CD14-positive monocyte (primary cell): ENCODE measurements at regions not wholly inside any gene's neighbourhood (a gene's known extent, or its start where the extent isn't known, plus 50 kb on each side); places are given as distances from the start of the nearest gene placed in this dataset.

Experiments
- DNase-seq, 3 donors: peaks; one replicate each; pipeline ENCODE4 v3.0.0-alpha.2; 2011 to 2022
- H2AFZ ChIP-seq: 2 replicates; pipeline ENCODE4 v1.6.0; 2012; ENCODE audit warnings: mild to moderate bottlenecking, low read depth, low read length, inconsistent platforms; ENCODE audit not compliant: insufficient read depth, poor library complexity, severe bottlenecking
- H3K27ac ChIP-seq, 2 donors: 1 replicate in 1 of 2; 2 replicates in 1 of 2; pipeline ENCODE4 v1.5.1; 2012 to 2013; ENCODE audit warnings: low read length in 2 of 2, control low read depth in 1 of 2, inconsistent platforms in 1 of 2, low read depth in 1 of 2, mild to moderate bottlenecking in 1 of 2
- H3K27me3 ChIP-seq, 2 donors: one replicate each; pipeline versions ENCODE4 v1.6.0 to v1.6.1; 2011 to 2013; ENCODE audit warnings: low read length in 2 of 2; ENCODE audit not compliant: control insufficient read depth in 2 of 2, insufficient read depth in 2 of 2
- H3K36me3 ChIP-seq, 2 donors: replicated peaks in 1 of 2; 1 replicate in 1 of 2; 2 replicates in 1 of 2; pipeline versions ENCODE4 v1.5.1 to v1.6.1; 2012 to 2013; ENCODE audit warnings: low read length in 2 of 2, control low read depth in 1 of 2, inconsistent platforms in 1 of 2, mild to moderate bottlenecking in 1 of 2; ENCODE audit not compliant: insufficient read depth in 2 of 2, control insufficient read depth in 1 of 2
- H3K4me1 ChIP-seq, 2 donors: 1 replicate in 1 of 2; 2 replicates in 1 of 2; pipeline versions ENCODE4 v1.5.1 to v1.6.1; 2012 to 2013; ENCODE audit warnings: low read length in 2 of 2, control low read depth in 1 of 2, inconsistent platforms in 1 of 2, mild to moderate bottlenecking in 1 of 2, moderate library complexity in 1 of 2; ENCODE audit not compliant: insufficient read depth in 2 of 2, control insufficient read depth in 1 of 2
- H3K4me2 ChIP-seq: replicated peaks from 2 replicates; pipeline ENCODE3; 2012; ENCODE audit warnings: low read length, moderate library complexity, mild to moderate bottlenecking; ENCODE audit not compliant: poor library complexity, severe bottlenecking; ENCODE audit errors: extremely low read depth
- H3K4me3 ChIP-seq, 3 experiments: fragments of 200-600 bp in 1 of 3; sonication (generic) in 1 of 3; replicated peaks in 1 of 3; 1 replicate in 2 of 3; 2 replicates in 1 of 3; pipeline ENCODE4 v1.5.1; 2011 to 2013; ENCODE audit warnings: low read length in 3 of 3, mild to moderate bottlenecking in 3 of 3, control low read depth in 2 of 3, low read depth in 2 of 3, inconsistent platforms in 1 of 3, moderate library complexity in 1 of 3
- H3K79me2 ChIP-seq: 2 replicates; pipeline ENCODE4 v1.6.0; 2012; ENCODE audit warnings: mild to moderate bottlenecking, control low read depth, inconsistent platforms, low read length, moderate library complexity; ENCODE audit not compliant: insufficient read depth
- H3K9ac ChIP-seq: 2 replicates; pipeline ENCODE4 v1.6.0; 2017; ENCODE audit warnings: low read length, mild to moderate bottlenecking; ENCODE audit not compliant: insufficient read depth, poor library complexity, severe bottlenecking
- H3K9me3 ChIP-seq, 2 donors: replicated peaks in 1 of 2; 1 replicate in 1 of 2; 2 replicates in 1 of 2; pipeline versions ENCODE4 v1.5.1 to v1.6.1; 2012 to 2013; ENCODE audit warnings: low read length in 2 of 2, control low read depth in 1 of 2; ENCODE audit not compliant: control insufficient read depth in 1 of 2, insufficient read depth in 1 of 2
- H4K20me1 ChIP-seq: 2 replicates; pipeline ENCODE4 v1.6.0; 2012; ENCODE audit warnings: mild to moderate bottlenecking, low read length, control low read depth, moderate library complexity; ENCODE audit not compliant: insufficient read depth
- H3K27ac Mint-ChIP-seq, 7 donors: one replicate each; pipeline ENCODE4 v1.8.0; 2020; ENCODE audit warnings: mild to moderate bottlenecking in 7 of 7, mixed read lengths in 7 of 7, moderate library complexity in 6 of 7, inconsistent platforms in 2 of 7
- H3K27me3 Mint-ChIP-seq, 3 donors: one replicate each; pipeline ENCODE4 v1.8.0; 2021 to 2022; ENCODE audit warnings: low read depth in 3 of 3, mild to moderate bottlenecking in 3 of 3, mixed read lengths in 3 of 3, moderate library complexity in 3 of 3, inconsistent platforms in 1 of 3
- H3K36me3 Mint-ChIP-seq, 2 donors: one replicate each; pipeline ENCODE4 v1.8.0; 2020; ENCODE audit warnings: mixed read lengths in 2 of 2, inconsistent platforms in 1 of 2, mild to moderate bottlenecking in 1 of 2
- H3K4me1 Mint-ChIP-seq: one replicate; pipeline ENCODE4 v1.8.0; 2020; ENCODE audit warnings: mild to moderate bottlenecking, mixed read lengths
- H3K4me3 Mint-ChIP-seq, 2 donors: one replicate each; pipeline ENCODE4 v1.8.0; 2020; ENCODE audit warnings: mild to moderate bottlenecking in 2 of 2, mixed read lengths in 2 of 2, moderate library complexity in 1 of 2
- H3K9me3 Mint-ChIP-seq, 7 donors: one replicate each; pipeline ENCODE4 v1.8.0; 2020 to 2022; ENCODE audit warnings: mixed read lengths in 7 of 7, mild to moderate bottlenecking in 6 of 7, moderate library complexity in 6 of 7, inconsistent platforms in 2 of 7
- CTCF ChIP-seq: fragments of 200-600 bp; IDR thresholded peaks from one replicate; pipeline ENCODE4 v1.8.0; 2022; ENCODE audit warnings: antibody characterized with exemption, mild to moderate bottlenecking
- WGBS: methylation state at CpG from one replicate; pipeline ENCODE4 v1.1.5; 2013; ENCODE audit warnings: missing lambda C conversion rate; ENCODE audit not compliant: insufficient coverage; 5-methylcytosine and 5-hydroxymethylcytosine counted together
- intact Hi-C, 2 donors: fragments of 100-400 bp; cut with micrococcal nuclease; formaldehyde crosslinking; loops; one replicate each; pipeline versions ENCODE4 v1.15.0 to v1.15.1; 2023

GRCh38 chr20:51140671-51141070 lies 117.8 kb upstream of the KCNG1 start:
- no peak overlapping the region for H3K4me3 Mint-ChIP-seq
- DNase-seq = no peak
- TF ChIP-seq CTCF = no peak

GRCh38 chr20:51139891-51140290 lies 117.0 kb upstream of the KCNG1 start:
- Histone ChIP-seq H3K4me1 (no peaks in the 10 kb centered on the region), H3K4me3 (no peak overlapping the region), H3K27ac (no peak overlapping the region), H3K9ac (no peak overlapping the region), H3K27me3 (no peaks in the 10 kb centered on the region), H2AFZ (no peak overlapping the region), H4K20me1 (no peaks in the 10 kb centered on the region), H3K79me2 (no peaks in the 10 kb centered on the region), H3K4me2 (no peak overlapping the region), H3K36me3 (no peaks in the 10 kb centered on the region), H3K9me3 (no peaks in the 10 kb centered on the region)
- no CpG with 5 or more reads among the region's 3 CpGs for WGBS
- no peak for TF ChIP-seq CTCF
- peaks cover 5 to 8% (median 6%) of the 10 kb centered on the region in 3 donors for H3K27me3 Mint-ChIP-seq
- no peaks in the 10 kb centered on the region for H3K36me3 Mint-ChIP-seq
- H3K27ac Mint-ChIP-seq = no peak overlapping the region
- H3K9me3 Mint-ChIP-seq = peaks cover 0 to 2% (median under 1%) of the 10 kb centered on the region in 7 donors
- H3K4me3 Mint-ChIP-seq = no peak overlapping the region
- H3K4me1 Mint-ChIP-seq = no peaks in the 10 kb centered on the region
- DNase-seq = no peak
- intact Hi-C loops = no loop called here

More at GRCh38 chr20:51140671-51141070, 117.8 kb upstream of the KCNG1 start:
- no peak overlapping the region for H3K9ac ChIP-seq
- WGBS = 100% methylated on average over 4 of the region's 7 CpGs
- Mint-ChIP-seq H3K27me3 (peaks cover 5 to 8% (median 7%) of the 10 kb centered on the region in 3 donors), H3K36me3 (no peaks in the 10 kb centered on the region), H3K9me3 (peaks cover 0 to 8% (median 2%) of the 10 kb centered on the region in 7 donors), H3K27ac (no peak overlapping the region), H3K4me1 (no peaks in the 10 kb centered on the region)
- H3K27ac ChIP-seq = no peak overlapping the region
- H3K79me2 ChIP-seq = no peaks in the 10 kb centered on the region
- H2AFZ ChIP-seq = no peak overlapping the region
- no peak overlapping the region for H3K4me2 ChIP-seq
- no peaks in the 10 kb centered on the region for H3K9me3 ChIP-seq
- H3K36me3 ChIP-seq = no peaks in the 10 kb centered on the region
- no peaks in the 10 kb centered on the region for H3K27me3 ChIP-seq
- H3K4me1 ChIP-seq = no peaks in the 10 kb centered on the region
- H4K20me1 ChIP-seq = no peaks in the 10 kb centered on the region
- H3K4me3 ChIP-seq = no peak overlapping the region
- intact Hi-C loops = no loop called here
